CD4-positive, alpha-beta T cell (primary cell): ENCODE measurements at regions not wholly inside any gene's neighbourhood (a gene's known extent, or its start where the extent isn't known, plus 50 kb on each side); places are given as distances from the start of the nearest gene placed in this dataset.

Experiments used
- ATAC-seq: fragments of 200-7000 bp; cut with Tn5 transposase; one replicate; pipeline ENCODE4 v1.10.0; 2022; ENCODE audit warnings: mild to moderate bottlenecking; ENCODE audit not compliant: poor library complexity
- CTCF ChIA-PET: fragments of 350-600 bp; sonication (Branson Sonifier 250); formaldehyde crosslinking; loops from one replicate; lab custom pipeline; 2021; ENCODE audit warnings: antibody characterized with exemption, inconsistent platforms; lab: Charles Lee
- POLR2A ChIA-PET: fragments of 350-600 bp; sonication (Branson Sonifier 250); formaldehyde crosslinking; loops from one replicate; lab custom pipeline; 2021; ENCODE audit warnings: antibody characterized with exemption, inconsistent platforms; lab: Charles Lee
- DNase-seq, 14 experiments: peaks; one replicate each; pipeline ENCODE4 v3.0.0-alpha.2; 2013 to 2020; ENCODE audit warnings: mixed read lengths in 2 of 14
- H3K27ac ChIP-seq, 2 donors: one replicate each; pipeline versions ENCODE4 v1.5.1 to v1.7.0; 2013; ENCODE audit warnings: low read length in 2 of 2, low read depth in 1 of 2, mild to moderate bottlenecking in 1 of 2
- H3K27me3 ChIP-seq, 2 experiments: 1 replicate in 1 of 2; 2 replicates in 1 of 2; pipeline versions ENCODE4 v1.6.1 to v1.7.0; 2013; ENCODE audit warnings: low read length in 2 of 2, control low read depth in 1 of 2, mild to moderate bottlenecking in 1 of 2, moderate library complexity in 1 of 2; ENCODE audit not compliant: insufficient read depth in 2 of 2, control insufficient read depth in 1 of 2
- H3K36me3 ChIP-seq: one replicate; pipeline ENCODE4 v1.6.1; 2013; ENCODE audit warnings: low read length, control low read depth; ENCODE audit not compliant: insufficient read depth
- H3K4me1 ChIP-seq: one replicate; pipeline ENCODE4 v1.6.1; 2013; ENCODE audit warnings: low read length, control low read depth; ENCODE audit not compliant: insufficient read depth
- H3K4me3 ChIP-seq: one replicate; pipeline ENCODE4 v1.5.1; 2013; ENCODE audit warnings: mild to moderate bottlenecking, low read length, moderate library complexity
- H3K9me3 ChIP-seq, 2 experiments: 1 replicate in 1 of 2; 2 replicates in 1 of 2; pipeline versions ENCODE4 v1.6.1 to v1.7.0; 2013; ENCODE audit warnings: low read length in 2 of 2, mild to moderate bottlenecking in 2 of 2, control low read depth in 1 of 2, moderate library complexity in 1 of 2; ENCODE audit not compliant: control insufficient read depth in 1 of 2, insufficient read depth in 1 of 2
- H3K27ac Mint-ChIP-seq: one replicate; pipeline ENCODE4 v1.8.0; 2020; ENCODE audit warnings: mixed read lengths
- H3K27me3 Mint-ChIP-seq: one replicate; pipeline ENCODE4 v1.8.0; 2021; ENCODE audit warnings: mixed read lengths
- H3K36me3 Mint-ChIP-seq: one replicate; pipeline ENCODE4 v1.8.0; 2021; ENCODE audit warnings: low read depth, mixed read lengths
- H3K4me1 Mint-ChIP-seq: one replicate; pipeline ENCODE4 v1.8.0; 2021; ENCODE audit warnings: low read depth, mixed read lengths
- H3K4me3 Mint-ChIP-seq: one replicate; pipeline ENCODE4 v1.8.0; 2020; ENCODE audit warnings: mild to moderate bottlenecking, mixed read lengths
- H3K9me3 Mint-ChIP-seq: one replicate; pipeline ENCODE4 v1.8.0; 2020; ENCODE audit warnings: mixed read lengths
- CTCF ChIP-seq: fragments of 200-600 bp; IDR thresholded peaks from one replicate; pipeline ENCODE4 v1.8.0; 2022; ENCODE audit warnings: antibody characterized with exemption, mild to moderate bottlenecking
- intact Hi-C, 2 experiments: fragments of 100-400 bp; cut with DNase I in 1 of 2; cut with micrococcal nuclease in 1 of 2; formaldehyde crosslinking; loops; one replicate each; pipeline versions ENCODE4 v1.15.1 to v1.9.0; 2023 to 2025; cut with DNase I, micrococcal nuclease

GRCh38 chr2:23073671-23074070 lies 311.3 kb upstream of the KLHL29 start:
- ChIA-PET POLR2A (no interaction called here), CTCF (no interaction called here)
- H3K36me3 ChIP-seq, result no peaks in the 10 kb centered on the region
- peaks cover 0 to 3% of the 10 kb centered on the region in 2 experiments for H3K9me3 ChIP-seq
- ATAC-seq (no peak), DNase-seq (no peak)
- H3K4me1 ChIP-seq, result no peaks in the 10 kb centered on the region
- TF ChIP-seq CTCF, result no peak
- H3K9me3 Mint-ChIP-seq, result no peaks in the 10 kb centered on the region
- H3K27ac ChIP-seq, result no peak overlapping the region
- H3K36me3 Mint-ChIP-seq, result no peaks in the 10 kb centered on the region
- H3K27me3 ChIP-seq, result no peaks in the 10 kb centered on the region
- no peak overlapping the region for H3K4me3 Mint-ChIP-seq
- H3K27me3 Mint-ChIP-seq, result peaks cover 11% of the 10 kb centered on the region
- H3K4me1 Mint-ChIP-seq, result no peaks in the 10 kb centered on the region
- no peak overlapping the region for H3K4me3 ChIP-seq
- intact Hi-C loops, result no loop called here
- H3K27ac Mint-ChIP-seq, result no peak overlapping the region

- ATAC-seq, result no peak
- ChIA-PET POLR2A (no interaction called here), CTCF (no interaction called here)
- Mint-ChIP-seq H3K9me3 (peaks cover 3% of the 10 kb centered on the region), H3K4me1 (no peaks in the 10 kb centered on the region), H3K27me3 (peaks cover 10% of the 10 kb centered on the region), H3K27ac (no peak overlapping the region), H3K4me3 (no peak overlapping the region), H3K36me3 (no peaks in the 10 kb centered on the region)
- no peaks in the 10 kb centered on the region for H3K4me1 ChIP-seq
- no peaks in the 10 kb centered on the region for H3K36me3 ChIP-seq
- H3K27me3 ChIP-seq, result no peaks in the 10 kb centered on the region
- no peak for DNase-seq
- H3K9me3 ChIP-seq, result peaks cover 0 to 3% of the 10 kb centered on the region in 2 experiments
- intact Hi-C loops, result no loop called here
- TF ChIP-seq CTCF, result no peak
- H3K27ac ChIP-seq, result no peak overlapping the region
- H3K4me3 ChIP-seq, result no peak overlapping the region
Measured at GRCh38 chr2:23077596-23077995, 307.4 kb upstream of the KLHL29 start.

- no peaks in the 10 kb centered on the region for H3K36me3 ChIP-seq
- POLR2A ChIA-PET, result no interaction called here
- CTCF ChIA-PET, result no interaction called here
- H3K4me3 ChIP-seq, result no peak overlapping the region
- no peak overlapping the region for H3K4me3 Mint-ChIP-seq
- peaks cover 10% of the 10 kb centered on the region for H3K27me3 Mint-ChIP-seq
- TF ChIP-seq CTCF, result no peak
- DNase-seq, result no peak
- H3K4me1 ChIP-seq, result no peaks in the 10 kb centered on the region
- peaks cover 0 to 3% of the 10 kb centered on the region in 2 experiments for H3K9me3 ChIP-seq
- no peak overlapping the region for H3K27ac Mint-ChIP-seq
- no peaks in the 10 kb centered on the region for H3K36me3 Mint-ChIP-seq
- intact Hi-C loops, result no loop called here
- ATAC-seq, result no peak
- H3K9me3 Mint-ChIP-seq, result peaks cover 7% of the 10 kb centered on the region
- H3K4me1 Mint-ChIP-seq, result no peaks in the 10 kb centered on the region
- no peak overlapping the region for H3K27ac ChIP-seq
- H3K27me3 ChIP-seq, result no peaks in the 10 kb centered on the region
Measured at GRCh38 chr2:23078784-23079434, 306.1 kb upstream of the KLHL29 start.
